Hepatic stellate cell (primary cell): ENCODE measurements at regions not wholly inside any gene's neighbourhood (a gene's known extent, or its start where the extent isn't known, plus 50 kb on each side); places are given as distances from the start of the nearest gene placed in this dataset.
"Not testable (repeated sequence)": the region's sequence is repeated elsewhere in the genome, so short reads cannot be mapped to it uniquely, and the experiment has no call there.

Experiments
- DNase-seq: peaks from one replicate; pipeline ENCODE4 v3.0.0; 2011; ENCODE audit warnings: low spot score

DNA sequence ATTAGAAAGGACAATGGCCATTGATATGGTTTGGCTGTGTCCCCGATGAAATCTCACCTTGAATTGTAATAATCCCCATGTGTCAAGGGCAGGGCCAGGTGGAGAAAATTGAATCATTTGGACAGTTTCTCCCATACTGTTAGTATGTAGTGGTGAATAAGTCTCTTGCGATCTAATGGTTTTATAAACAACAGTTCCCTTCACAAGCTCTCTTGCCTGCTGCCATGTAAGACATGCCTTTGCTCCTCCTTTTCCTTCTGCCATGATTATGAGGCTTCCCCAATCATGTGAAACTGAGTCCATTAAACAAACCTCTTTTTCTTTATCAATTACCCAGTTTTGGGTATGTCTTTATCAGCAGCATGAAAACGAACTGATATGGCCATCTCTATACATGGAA lies 302.7 kb downstream of the SFMBT2 start:
- no peak for DNase-seq

GRCh38 chr10:7107285-7107684 lies 303.5 kb downstream of the SFMBT2 start:
- no peak for DNase-seq

GRCh38 chr10:7104379-7104778 lies 306.5 kb downstream of the SFMBT2 start:
- not testable (repeated sequence) for DNase-seq

DNA sequence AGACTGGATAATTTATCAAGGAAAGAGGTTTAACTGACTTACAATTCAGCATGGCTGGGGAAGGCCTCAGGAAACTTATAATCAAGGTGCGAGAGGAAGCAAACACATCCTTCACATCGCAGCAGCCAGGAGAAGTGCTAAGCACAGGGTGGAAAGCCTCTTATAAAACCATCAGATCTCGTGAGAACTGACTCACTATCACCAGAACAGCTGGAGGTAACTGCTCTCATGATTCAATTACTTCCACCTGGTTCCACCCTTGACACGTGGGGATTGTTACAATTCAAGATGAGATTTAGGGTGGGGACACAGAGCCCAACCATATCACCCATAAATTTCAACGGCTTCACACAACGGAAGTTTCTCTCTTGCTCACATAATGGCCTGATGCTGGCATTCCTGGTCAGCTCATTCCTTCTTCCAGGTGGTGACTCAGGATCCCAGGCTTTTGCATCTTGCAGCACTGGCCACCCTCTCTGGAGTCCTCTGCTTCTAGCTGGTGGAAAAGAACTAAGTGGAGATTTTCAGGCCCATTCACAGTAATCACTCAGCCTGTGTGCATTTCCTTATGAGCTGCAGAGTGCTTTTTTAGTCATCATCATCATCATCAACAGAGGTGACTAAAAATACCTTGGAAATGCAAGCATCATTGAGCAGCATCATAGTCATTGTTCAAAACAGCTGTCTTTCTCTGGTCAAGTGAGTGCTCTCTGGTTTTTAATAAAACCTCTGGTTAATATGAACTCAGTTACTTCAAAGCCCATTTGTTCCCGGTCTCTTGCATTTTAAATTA lies 308.1 kb downstream of the SFMBT2 start:
- DNase-seq = no peak

GRCh38 chr10:7102084-7102483 lies 308.8 kb downstream of the SFMBT2 start:
- no peak for DNase-seq

DNA sequence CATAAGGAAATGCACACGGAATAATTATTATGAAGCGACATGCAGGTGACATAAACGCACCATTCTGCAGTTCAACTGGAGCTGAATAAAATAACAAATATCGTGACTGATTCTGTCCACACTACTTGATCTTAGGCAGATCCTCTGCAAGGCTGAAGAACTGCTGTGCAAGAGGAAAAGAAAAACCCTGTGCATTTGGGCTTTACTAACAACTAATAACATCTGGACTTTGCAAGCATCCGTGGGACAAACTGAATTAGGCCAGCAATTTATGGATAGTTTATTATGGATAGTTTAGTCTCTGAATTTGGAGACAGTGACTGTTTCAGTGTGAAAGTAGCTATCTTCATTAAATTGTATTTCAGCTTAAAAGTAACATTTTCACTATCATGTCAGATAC lies 309.4 kb downstream of the SFMBT2 start:
- DNase-seq = no peak

- DNase-seq = no peak
Measured at GRCh38 chr10:7100032-7100702, 310.7 kb downstream of the SFMBT2 start.

DNA sequence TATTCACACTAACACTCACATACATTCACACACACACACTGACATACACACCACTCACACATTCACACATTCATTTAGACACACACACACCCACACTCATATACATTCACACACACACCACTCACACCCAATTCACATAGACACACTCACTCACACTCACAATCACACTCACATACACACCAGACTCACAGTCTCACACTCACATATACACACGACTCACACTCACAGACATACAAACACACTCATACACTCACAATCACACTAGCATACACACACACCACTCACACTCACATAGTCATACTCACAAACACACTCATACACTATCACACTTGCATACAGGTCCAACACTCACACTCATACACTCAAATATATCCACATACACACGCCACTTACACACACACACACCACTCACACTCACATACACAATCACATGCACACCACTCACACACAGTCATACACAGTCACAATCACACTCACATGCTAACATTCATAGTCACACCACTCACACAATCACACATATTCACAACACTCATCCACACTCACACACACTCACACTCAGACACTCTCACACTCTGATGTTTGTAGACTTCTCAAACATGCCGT lies 312.6 kb downstream of the SFMBT2 start:
- DNase-seq = no peak

DNA sequence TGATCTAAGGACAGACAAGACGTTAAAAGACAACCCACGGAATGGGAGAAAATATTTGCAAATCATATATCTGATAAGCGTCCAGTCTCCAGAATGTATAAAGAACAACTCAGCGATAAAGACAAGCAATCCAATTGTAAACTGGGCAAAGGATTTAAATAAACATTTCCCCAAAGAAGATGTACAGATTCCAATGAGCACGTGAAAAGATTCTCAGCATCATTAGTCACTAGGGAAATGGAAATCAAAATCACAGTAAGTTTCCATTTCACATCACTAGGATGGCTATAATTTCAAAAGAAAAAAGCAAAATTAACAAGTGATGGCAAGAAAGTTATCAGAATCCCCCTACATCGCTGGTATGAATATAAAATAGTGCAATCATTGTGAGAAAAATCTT lies 316.1 kb downstream of the SFMBT2 start:
- DNase-seq = no peak

GRCh38 chr10:7093368-7093767 lies 317.5 kb downstream of the SFMBT2 start:
- DNase-seq = no peak

- no peak for DNase-seq
Measured at GRCh38 chr10:7092603-7093002, 318.2 kb downstream of the SFMBT2 start.

DNA sequence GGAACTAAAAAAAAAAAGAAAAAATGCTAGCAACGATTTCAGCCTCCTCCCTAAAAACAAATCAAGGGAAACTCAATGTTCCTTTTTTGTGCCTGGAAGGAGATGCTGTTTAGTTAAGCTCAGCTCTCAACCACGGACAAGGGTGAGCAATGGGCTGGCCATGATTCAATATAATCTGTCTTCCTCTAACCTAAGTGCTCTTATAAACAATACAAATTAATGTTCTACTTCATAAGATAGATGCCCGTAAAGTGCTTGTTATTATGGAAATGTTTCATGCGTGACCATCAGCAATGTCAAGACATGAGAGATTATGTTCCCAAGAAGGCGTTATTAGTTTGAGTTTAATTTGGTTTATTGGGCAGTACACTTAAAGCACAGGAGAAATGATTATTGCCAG lies 320.3 kb downstream of the SFMBT2 start:
- DNase-seq = no peak

GRCh38 chr10:7085913-7086589 lies 324.8 kb downstream of the SFMBT2 start:
- DNase-seq = no peak

DNA sequence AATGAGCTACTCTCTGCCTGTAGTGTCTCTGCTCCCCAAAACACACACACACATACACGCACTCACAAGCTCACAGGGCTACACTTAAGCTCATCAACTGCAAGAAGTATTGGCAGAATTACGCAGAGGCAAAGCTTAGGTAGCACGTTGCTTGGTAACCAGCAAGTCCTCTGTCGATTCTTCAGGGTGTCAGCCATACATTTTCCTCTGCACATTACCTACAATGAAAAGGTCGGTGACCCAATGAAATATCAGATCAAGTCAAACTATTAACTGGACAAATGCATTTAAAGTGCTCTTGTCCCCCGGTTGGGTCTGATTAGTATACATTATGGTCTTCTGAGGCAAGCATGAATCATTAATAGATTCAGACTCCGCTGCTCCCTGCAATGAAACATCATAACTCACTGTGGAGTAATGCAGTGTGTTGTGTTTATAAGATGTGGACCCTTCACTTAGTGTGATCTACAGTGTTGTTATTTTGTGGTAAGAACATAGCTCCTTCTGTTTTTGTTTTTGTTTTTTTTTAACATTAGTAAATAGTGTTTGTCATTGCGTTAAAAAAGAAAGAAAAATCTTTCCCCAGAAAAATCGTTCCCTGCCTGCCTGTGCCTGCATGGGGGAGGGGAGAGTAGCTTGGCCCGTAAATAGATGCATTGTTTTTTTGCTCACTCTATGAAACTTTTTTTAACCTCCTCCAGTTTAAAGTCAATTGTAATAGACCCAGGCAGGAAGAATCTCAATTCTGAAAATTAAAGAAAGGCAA lies 325.5 kb downstream of the SFMBT2 start:
- no peak for DNase-seq

- no peak for DNase-seq
Measured at GRCh38 chr10:7084280-7085005, 326.4 kb downstream of the SFMBT2 start.

DNA sequence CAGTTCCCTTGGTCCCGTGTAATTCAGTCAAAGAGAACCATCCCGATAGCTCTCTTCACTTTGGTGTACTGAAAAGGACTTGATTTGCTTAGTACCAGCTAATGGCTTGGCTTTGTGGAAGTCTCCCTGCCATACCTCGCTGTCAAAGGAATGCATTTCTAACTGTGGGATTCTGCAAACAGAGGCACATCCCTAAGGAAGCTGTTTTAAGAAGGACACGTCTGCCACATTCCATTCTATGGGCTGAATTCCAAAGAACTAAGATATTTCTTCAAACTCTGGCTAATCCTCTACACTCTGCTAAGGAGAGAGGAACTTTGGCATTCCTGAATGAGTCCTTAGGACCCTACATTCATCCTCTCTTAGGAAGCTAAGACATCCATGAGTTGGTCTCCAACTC lies 327.9 kb downstream of the SFMBT2 start:
- DNase-seq = no peak

DNA sequence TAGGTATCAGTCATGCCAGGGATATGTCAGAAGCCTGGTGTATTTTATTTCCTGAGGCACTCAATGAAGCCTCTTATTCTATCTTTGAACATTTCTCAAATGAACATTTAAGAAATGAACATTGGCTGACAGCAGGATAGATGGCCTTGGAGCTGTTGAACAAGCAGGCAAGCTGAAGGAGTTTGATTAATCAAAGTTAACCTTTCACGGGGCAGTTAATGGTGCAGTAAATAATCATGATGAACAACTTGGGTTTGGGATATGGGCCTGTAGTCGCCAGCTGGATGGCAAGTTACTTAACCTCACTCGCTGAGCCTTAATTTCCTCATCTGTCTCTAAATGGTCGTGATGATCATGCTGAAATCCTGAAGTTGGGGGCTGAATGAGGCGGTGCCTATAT lies 333.0 kb downstream of the SFMBT2 start:
- DNase-seq = no peak

DNA sequence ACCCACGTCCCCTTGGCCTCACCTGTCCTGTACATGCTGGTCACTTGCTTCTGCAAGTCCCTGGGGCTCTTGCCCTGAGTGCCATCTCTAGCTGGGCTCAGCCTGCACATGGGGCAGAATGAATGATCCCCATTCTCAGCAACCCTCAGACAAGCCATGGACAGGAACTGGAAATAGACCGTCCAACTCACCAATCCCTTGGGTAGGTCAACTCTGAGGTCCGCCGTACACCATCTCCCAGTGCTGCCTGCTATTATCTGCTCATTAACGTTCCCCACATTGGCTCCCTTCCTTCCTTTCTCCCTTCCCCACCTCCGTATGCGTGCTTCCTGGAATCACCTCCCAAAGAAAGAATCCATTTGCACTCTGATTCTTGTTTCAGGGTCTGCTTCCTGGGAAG lies 335.0 kb downstream of the SFMBT2 start:
- no peak for DNase-seq

DNA sequence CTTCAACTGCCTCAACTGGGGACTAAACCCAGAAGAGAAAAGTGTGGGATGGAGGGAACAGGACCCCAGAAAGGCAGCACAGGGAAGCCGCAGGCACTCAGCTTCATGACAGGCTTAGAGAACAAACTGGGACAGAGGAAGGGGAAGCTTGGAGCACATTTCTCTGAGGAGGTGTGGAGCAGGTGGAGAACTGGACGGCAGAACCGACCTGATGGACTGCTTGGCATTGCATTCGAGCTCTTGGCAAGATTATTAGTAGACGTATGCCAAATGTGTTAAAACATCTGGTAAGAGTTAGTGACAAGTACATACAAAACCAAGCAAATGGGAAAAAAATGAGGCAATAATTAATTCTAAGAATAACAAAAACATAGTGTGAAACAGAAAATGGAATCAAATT lies 335.7 kb downstream of the SFMBT2 start:
- no peak for DNase-seq

GRCh38 chr10:7071421-7071820 lies 339.4 kb downstream of the SFMBT2 start:
- DNase-seq = no peak

- DNase-seq = no peak
Measured at GRCh38 chr10:7070950-7071349, 339.9 kb downstream of the SFMBT2 start.
